ENCODE measurements at regions not wholly inside any gene's neighbourhood (a gene's known extent, or its start where the extent isn't known, plus 50 kb on each side); places are given as distances from the start of the nearest gene placed in this dataset.

DNA sequence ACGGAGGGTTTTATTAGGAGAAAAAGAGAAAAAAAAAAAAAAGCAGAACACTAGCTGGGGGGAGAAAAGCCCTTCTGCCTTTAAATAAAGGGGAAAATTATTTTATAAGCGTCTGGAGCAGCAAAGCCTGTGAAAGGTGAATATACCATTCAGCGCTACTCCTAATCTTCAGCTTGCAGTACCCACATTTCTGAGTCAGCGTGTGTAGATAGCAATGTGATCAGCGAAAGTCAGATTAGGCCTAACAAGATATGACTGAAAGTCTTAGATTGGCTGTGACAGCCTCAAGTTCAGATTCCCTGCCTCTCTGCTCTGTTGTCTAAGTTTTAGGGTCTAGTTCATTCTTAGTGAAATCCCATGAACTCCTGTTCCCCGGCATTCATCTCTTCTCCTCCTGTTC is 279.5 kb downstream of the TMEM114 start:
- TF ChIP-seq CTCF (IDR thresholded peaks at IDR 0.05) (no peak), POLR2A (IDR thresholded peaks at IDR 0.05) (no peak)
